K562 (cell line): ENCODE measurements at regions not wholly inside any gene's neighbourhood (a gene's known extent, or its start where the extent isn't known, plus 50 kb on each side); places are given as distances from the start of the nearest gene placed in this dataset.

ENCODE experiments used
- ATAC-seq: fragments of 200-7000 bp; cut with Tn5 transposase; 3 replicates; pipeline ENCODE4 v1.9.1; 2020; ENCODE audit warnings: moderate library complexity
- BruUV-seq: library from RNA; stranded (reverse); fragments of 400-500 nt; replicated peaks from 2 replicates; lab custom pipeline; 2021; lab: Mats Ljungman, UMichigan
- CTCF ChIA-PET: fragments of 300-600 bp; formaldehyde crosslinking; extraction: SDS; loops from one replicate; lab custom pipeline; 2021; ENCODE audit warnings: low intra/inter-chr PET ratio; lab: Yijun Ruan, JAX
- POLR2A ChIA-PET: fragments of 300-600, 350-650 bp; sonication (Branson Sonifier 250); formaldehyde crosslinking; extraction: SDS; loops from one replicate; lab custom pipeline; 2021; ENCODE audit warnings: antibody characterized with exemption, inconsistent platforms; lab: Yijun Ruan, JAX
- DNase-seq, 4 experiments: peaks; one replicate each; pipeline versions ENCODE4 v3.0.0 to v3.0.0-alpha.2; 2011 to 2018; ENCODE audit warnings: low spot score in 3 of 4, mixed read lengths in 3 of 4; ENCODE audit errors: extremely low read depth in 1 of 4
- FAIRE-seq: peaks from 2 replicates; lab custom pipeline; 2011; peaks lifted over from hg19 to GRCh38; lab: Jason Lieb, UNC
- H2AFZ ChIP-seq: 2 replicates; pipeline ENCODE4 v1.6.0; 2011; ENCODE audit warnings: low read depth, low read length, control low read depth, inconsistent platforms
- H3K27ac ChIP-seq: fragments of 200-600 bp; 3 replicates; pipeline ENCODE4 v1.8.0; 2011; ENCODE audit warnings: low read depth, mild to moderate bottlenecking, control low read depth, inconsistent platforms, low read length, moderate library complexity, mixed read lengths; ENCODE audit errors: extremely low read depth
- H3K27me3 ChIP-seq, 2 experiments: fragments of 300-600 bp in 1 of 2; 2 replicates in 1 of 2; 3 replicates in 1 of 2; pipeline versions ENCODE4 v1.6.0 to v1.8.0; 2011; ENCODE audit warnings: inconsistent platforms in 2 of 2, low read length in 2 of 2, mild to moderate bottlenecking in 1 of 2, mixed read lengths in 1 of 2, moderate library complexity in 1 of 2; ENCODE audit not compliant: control insufficient read depth in 2 of 2, insufficient read depth in 2 of 2
- H3K36me3 ChIP-seq: fragments of 300-600 bp; 3 replicates; pipeline ENCODE4 v1.8.0; 2011; ENCODE audit warnings: mild to moderate bottlenecking, low read length, inconsistent platforms; ENCODE audit not compliant: control insufficient read depth, insufficient read depth
- H3K4me1 ChIP-seq, 2 experiments: fragments of 200-600 bp in 1 of 2; replicated peaks in 1 of 2; 2 replicates in 1 of 2; 3 replicates in 1 of 2; pipeline versions ENCODE4 v1.5.1 to v1.8.0; 2011; ENCODE audit warnings: inconsistent platforms in 2 of 2, low read length in 2 of 2, mild to moderate bottlenecking in 1 of 2, mixed read lengths in 1 of 2, moderate library complexity in 1 of 2; ENCODE audit not compliant: control insufficient read depth in 2 of 2, insufficient read depth in 2 of 2
- H3K4me2 ChIP-seq: 2 replicates; pipeline ENCODE4 v1.6.1; 2011; ENCODE audit warnings: low read length, control low read depth, inconsistent platforms, mixed read lengths; ENCODE audit not compliant: insufficient read depth
- H3K4me3 ChIP-seq: fragments of 200-600 bp; sonication (generic), shearing (Covaris generic); 2 replicates; pipeline ENCODE4 v1.5.1; 2016; ENCODE audit warnings: control low read depth, inconsistent platforms
- H3K79me2 ChIP-seq: fragments of 200-600 bp; 3 replicates; pipeline ENCODE4 v1.8.0; 2011; ENCODE audit warnings: low read length, inconsistent platforms; ENCODE audit not compliant: control insufficient read depth, insufficient read depth
- H3K9ac ChIP-seq, 2 experiments: 2 replicates each; pipeline versions ENCODE4 v1.6.0 to v1.6.1; 2011; ENCODE audit warnings: low read depth in 2 of 2, low read length in 2 of 2, control low read depth in 1 of 2, inconsistent platforms in 1 of 2, mild to moderate bottlenecking in 1 of 2, mixed read lengths in 1 of 2; ENCODE audit not compliant: insufficient read depth in 1 of 2
- H3K9me1 ChIP-seq: one replicate; pipeline ENCODE4 v1.6.0; 2011; ENCODE audit warnings: inconsistent platforms, mild to moderate bottlenecking, low read length, moderate library complexity; ENCODE audit not compliant: control insufficient read depth, insufficient read depth
- H3K9me3 ChIP-seq: replicated peaks from 2 replicates; pipeline ENCODE4 v1.5.1; 2011; ENCODE audit warnings: low read depth, low read length, inconsistent platforms; ENCODE audit not compliant: control insufficient read depth, insufficient read depth
- H4K20me1 ChIP-seq: replicated peaks from 2 replicates; pipeline ENCODE4 v1.6.1; 2011; ENCODE audit warnings: low read length, inconsistent platforms, mixed read lengths; ENCODE audit not compliant: control insufficient read depth, insufficient read depth
- CREB1 ChIP-seq, 2 experiments: sonication (generic) in 1 of 2; formaldehyde crosslinking in 1 of 2; IDR thresholded peaks; 2 replicates each; pipeline versions ENCODE4 v1.6.1 to v1.8.0; 2012 to 2022; ENCODE audit warnings: inconsistent platforms in 1 of 2, mild to moderate bottlenecking in 1 of 2, missing genetic modification reagents in 1 of 2, moderate library complexity in 1 of 2
- DDX20 ChIP-seq: fragments of 450-650 bp; IDR thresholded peaks from 2 replicates; pipeline ENCODE4 v1.6.1; 2016; ENCODE audit warnings: missing genetic modification characterization, low read depth, mild to moderate bottlenecking, missing compliant biosample characterization, moderate library complexity
- MCM5 ChIP-seq: fragments of 450-650 bp; IDR thresholded peaks from 2 replicates; pipeline ENCODE4 v1.6.1; 2016; ENCODE audit warnings: low read depth
- MXI1 ChIP-seq: IDR thresholded peaks from 2 replicates; pipeline ENCODE4 v1.6.1; 2011; ENCODE audit warnings: low read depth, mild to moderate bottlenecking, improper control_type of control experiment, low read length
- ZFP91 ChIP-seq: sonication (generic); formaldehyde crosslinking; IDR thresholded peaks from 2 replicates; pipeline ENCODE4 v1.8.0; 2022; ENCODE audit warnings: mild to moderate bottlenecking, missing genetic modification reagents
- WGBS: fragments of 100-300 bp; shearing (Covaris generic); methylation state at CpG from one replicate; pipeline ENCODE4 v1.1.6; 2016; ENCODE audit warnings: low coverage, mixed read lengths; ENCODE audit not compliant: insufficient coverage; ENCODE audit errors: missing lambda C conversion rate; 5-methylcytosine and 5-hydroxymethylcytosine counted together
- in situ Hi-C: fragments of 300-500 bp; cut with MboI; formaldehyde crosslinking; loops from 4 replicates; pipeline ENCODE4 v1.15.0; 2018; ENCODE audit warnings: inconsistent platforms, mixed read lengths
- intact Hi-C: fragments of 100-400 bp; cut with micrococcal nuclease; formaldehyde crosslinking; loops from 2 replicates; pipeline ENCODE4 v1.14.2; 2022
- TF ChIP-seq, protein P1 (sequence below): fragments of 450-650 bp; IDR thresholded peaks from 2 replicates; pipeline ENCODE4 v1.7.1; 2018; ENCODE audit warnings: mild to moderate bottlenecking, low read depth; ENCODE audit not compliant: partially characterized antibody
- TF ChIP-seq, protein P2 (sequence below): fragments of 450-650 bp; IDR thresholded peaks from 2 replicates; pipeline ENCODE4 v1.6.1; 2017; ENCODE audit warnings: antibody characterized with exemption
- TF ChIP-seq, protein P3 (sequence below): fragments of 250-450 bp; sonication (Bioruptor Pico); IDR thresholded peaks from 2 replicates; pipeline ENCODE4 v1.4.0; 2020; ENCODE audit warnings: mild to moderate bottlenecking, moderate library complexity

DNA sequence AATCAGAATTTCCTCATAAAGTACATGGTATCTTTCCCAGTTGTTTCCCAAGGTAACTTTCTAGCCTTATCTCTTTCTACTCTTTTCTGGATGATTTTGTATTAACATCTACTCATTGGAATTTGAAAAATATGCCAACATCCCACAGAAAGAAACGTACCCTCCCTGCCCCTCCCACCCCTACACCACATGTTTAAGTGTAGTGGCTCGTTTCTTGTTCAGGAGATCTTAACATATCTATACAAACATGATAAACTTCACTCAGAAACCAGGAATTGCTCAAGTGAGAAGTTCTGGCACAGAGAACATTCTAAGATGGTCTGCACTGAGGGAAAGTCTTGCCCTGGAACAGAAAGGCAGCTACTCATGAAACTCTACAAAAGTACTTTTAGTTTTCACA is 404.7 kb downstream of the SOX2 start:
- H3K9ac ChIP-seq: no peak overlapping the region
- WGBS: 0% methylated on average over 2 of the region's 2 CpGs
- no peak overlapping the region for H3K4me3 ChIP-seq
- H3K79me2 ChIP-seq: no peaks in the 10 kb centered on the region
- H4K20me1 ChIP-seq: no peaks in the 10 kb centered on the region
- CTCF ChIA-PET: no interaction called here
- no peak overlapping the region for H2AFZ ChIP-seq
- POLR2A ChIA-PET: interaction anchor here (0.7 kb wide), 1 partner anchor 10 kb away, joined by 3 read pairs; no protein-coding TSS in a partner anchor
- DNase-seq (no peak), FAIRE-seq (no peak), ATAC-seq (no peak)
- H3K27ac ChIP-seq: no peak overlapping the region
- H3K9me3 ChIP-seq: no peaks in the 10 kb centered on the region
- no TSS peak for BruUV-seq
- H3K4me1 ChIP-seq: no peaks in the 10 kb centered on the region
- H3K9me1 ChIP-seq: no peaks in the 10 kb centered on the region
- H3K4me2 ChIP-seq: no peak overlapping the region
- intact Hi-C loops (no loop called here), in situ Hi-C loops (no loop called here)
- H3K27me3 ChIP-seq: no peaks in the 10 kb centered on the region
- H3K36me3 ChIP-seq: no peaks in the 10 kb centered on the region
- TF ChIP-seq, protein P1, sequence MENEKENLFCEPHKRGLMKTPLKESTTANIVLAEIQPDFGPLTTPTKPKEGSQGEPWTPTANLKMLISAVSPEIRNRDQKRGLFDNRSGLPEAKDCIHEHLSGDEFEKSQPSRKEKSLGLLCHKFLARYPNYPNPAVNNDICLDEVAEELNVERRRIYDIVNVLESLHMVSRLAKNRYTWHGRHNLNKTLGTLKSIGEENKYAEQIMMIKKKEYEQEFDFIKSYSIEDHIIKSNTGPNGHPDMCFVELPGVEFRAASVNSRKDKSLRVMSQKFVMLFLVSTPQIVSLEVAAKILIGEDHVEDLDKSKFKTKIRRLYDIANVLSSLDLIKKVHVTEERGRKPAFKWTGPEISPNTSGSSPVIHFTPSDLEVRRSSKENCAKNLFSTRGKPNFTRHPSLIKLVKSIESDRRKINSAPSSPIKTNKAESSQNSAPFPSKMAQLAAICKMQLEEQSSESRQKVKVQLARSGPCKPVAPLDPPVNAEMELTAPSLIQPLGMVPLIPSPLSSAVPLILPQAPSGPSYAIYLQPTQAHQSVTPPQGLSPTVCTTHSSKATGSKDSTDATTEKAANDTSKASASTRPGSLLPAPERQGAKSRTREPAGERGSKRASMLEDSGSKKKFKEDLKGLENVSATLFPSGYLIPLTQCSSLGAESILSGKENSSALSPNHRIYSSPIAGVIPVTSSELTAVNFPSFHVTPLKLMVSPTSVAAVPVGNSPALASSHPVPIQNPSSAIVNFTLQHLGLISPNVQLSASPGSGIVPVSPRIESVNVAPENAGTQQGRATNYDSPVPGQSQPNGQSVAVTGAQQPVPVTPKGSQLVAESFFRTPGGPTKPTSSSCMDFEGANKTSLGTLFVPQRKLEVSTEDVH: no peak
- TF ChIP-seq CREB1 (IDR thresholded peaks at IDR 0.05) (no peak), CREB1 (CRISPR knock-in tag; IDR thresholded peaks at IDR 0.05) (no peak), ZFP91 (no peak), MCM5 (no peak), DDX20 (tag) (no peak), MXI1 (no peak)
- TF ChIP-seq, protein P2, sequence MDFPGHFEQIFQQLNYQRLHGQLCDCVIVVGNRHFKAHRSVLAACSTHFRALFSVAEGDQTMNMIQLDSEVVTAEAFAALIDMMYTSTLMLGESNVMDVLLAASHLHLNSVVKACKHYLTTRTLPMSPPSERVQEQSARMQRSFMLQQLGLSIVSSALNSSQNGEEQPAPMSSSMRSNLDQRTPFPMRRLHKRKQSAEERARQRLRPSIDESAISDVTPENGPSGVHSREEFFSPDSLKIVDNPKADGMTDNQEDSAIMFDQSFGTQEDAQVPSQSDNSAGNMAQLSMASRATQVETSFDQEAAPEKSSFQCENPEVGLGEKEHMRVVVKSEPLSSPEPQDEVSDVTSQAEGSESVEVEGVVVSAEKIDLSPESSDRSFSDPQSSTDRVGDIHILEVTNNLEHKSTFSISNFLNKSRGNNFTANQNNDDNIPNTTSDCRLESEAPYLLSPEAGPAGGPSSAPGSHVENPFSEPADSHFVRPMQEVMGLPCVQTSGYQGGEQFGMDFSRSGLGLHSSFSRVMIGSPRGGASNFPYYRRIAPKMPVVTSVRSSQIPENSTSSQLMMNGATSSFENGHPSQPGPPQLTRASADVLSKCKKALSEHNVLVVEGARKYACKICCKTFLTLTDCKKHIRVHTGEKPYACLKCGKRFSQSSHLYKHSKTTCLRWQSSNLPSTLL: no peak
- TF ChIP-seq, protein P3, sequence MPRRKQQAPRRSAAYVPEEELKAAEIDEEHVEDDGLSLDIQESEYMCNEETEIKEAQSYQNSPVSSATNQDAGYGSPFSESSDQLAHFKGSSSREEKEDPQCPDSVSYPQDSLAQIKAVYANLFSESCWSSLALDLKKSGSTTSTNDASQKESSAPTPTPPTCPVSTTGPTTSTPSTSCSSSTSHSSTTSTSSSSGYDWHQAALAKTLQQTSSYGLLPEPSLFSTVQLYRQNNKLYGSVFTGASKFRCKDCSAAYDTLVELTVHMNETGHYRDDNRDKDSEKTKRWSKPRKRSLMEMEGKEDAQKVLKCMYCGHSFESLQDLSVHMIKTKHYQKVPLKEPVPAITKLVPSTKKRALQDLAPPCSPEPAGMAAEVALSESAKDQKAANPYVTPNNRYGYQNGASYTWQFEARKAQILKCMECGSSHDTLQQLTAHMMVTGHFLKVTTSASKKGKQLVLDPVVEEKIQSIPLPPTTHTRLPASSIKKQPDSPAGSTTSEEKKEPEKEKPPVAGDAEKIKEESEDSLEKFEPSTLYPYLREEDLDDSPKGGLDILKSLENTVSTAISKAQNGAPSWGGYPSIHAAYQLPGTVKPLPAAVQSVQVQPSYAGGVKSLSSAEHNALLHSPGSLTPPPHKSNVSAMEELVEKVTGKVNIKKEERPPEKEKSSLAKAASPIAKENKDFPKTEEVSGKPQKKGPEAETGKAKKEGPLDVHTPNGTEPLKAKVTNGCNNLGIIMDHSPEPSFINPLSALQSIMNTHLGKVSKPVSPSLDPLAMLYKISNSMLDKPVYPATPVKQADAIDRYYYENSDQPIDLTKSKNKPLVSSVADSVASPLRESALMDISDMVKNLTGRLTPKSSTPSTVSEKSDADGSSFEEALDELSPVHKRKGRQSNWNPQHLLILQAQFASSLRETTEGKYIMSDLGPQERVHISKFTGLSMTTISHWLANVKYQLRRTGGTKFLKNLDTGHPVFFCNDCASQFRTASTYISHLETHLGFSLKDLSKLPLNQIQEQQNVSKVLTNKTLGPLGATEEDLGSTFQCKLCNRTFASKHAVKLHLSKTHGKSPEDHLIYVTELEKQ: no peak
